H1 (cell line): ENCODE measurements at regions not wholly inside any gene's neighbourhood (a gene's known extent, or its start where the extent isn't known, plus 50 kb on each side); places are given as distances from the start of the nearest gene placed in this dataset.

Experiments used
- CBX5 ChIP-seq: fragments of 300-800, 300-1000 bp; sonication (generic); IDR thresholded peaks from 2 replicates; pipeline ENCODE4 v1.7.1; 2016; ENCODE audit warnings: antibody characterized with exemption, low read length, low read depth
- CREB1 ChIP-seq: IDR thresholded peaks from 2 replicates; pipeline ENCODE4 v1.6.1; 2012; ENCODE audit warnings: inconsistent platforms
- CTCF ChIP-seq, 3 experiments: IDR thresholded peaks; 1 replicate in 2 of 3; 2 replicates in 1 of 3; pipeline versions ENCODE4 v1.5.1 to v1.6.1; 2011; ENCODE audit warnings: low read length in 3 of 3, mild to moderate bottlenecking in 3 of 3, inconsistent platforms in 2 of 3, low read depth in 1 of 3, moderate library complexity in 1 of 3; ENCODE audit not compliant: insufficient read depth in 1 of 3; ENCODE audit errors: control extremely low read depth in 1 of 3
- EZH2 ChIP-seq: fragments of 200-600 bp; sonication (generic); IDR thresholded peaks from 2 replicates; pipeline ENCODE4 v1.7.1; 2012; ENCODE audit warnings: low read depth, mild to moderate bottlenecking, moderate library complexity, low read length, inconsistent platforms; ENCODE audit not compliant: severe bottlenecking
- HDAC2 ChIP-seq, 2 experiments: fragments of 300-600 bp in 1 of 2; sonication (generic) in 1 of 2; IDR thresholded peaks; 2 replicates each; pipeline ENCODE4 v1.6.1; 2011 to 2012; ENCODE audit warnings: low read depth in 2 of 2, low read length in 2 of 2, mild to moderate bottlenecking in 2 of 2, moderate library complexity in 2 of 2, borderline replicate concordance in 1 of 2, inconsistent platforms in 1 of 2
- KDM5A ChIP-seq: fragments of 200-600 bp; IDR thresholded peaks from 2 replicates; pipeline ENCODE4 v1.7.1; 2012; ENCODE audit warnings: mild to moderate bottlenecking, low read length, inconsistent platforms, mixed read lengths
- POLR2A ChIP-seq, 2 experiments: IDR thresholded peaks; 1 replicate in 1 of 2; 2 replicates in 1 of 2; pipeline ENCODE4 v1.6.1; 2011; ENCODE audit warnings: low read depth in 2 of 2, low read length in 2 of 2, mild to moderate bottlenecking in 2 of 2; ENCODE audit errors: control extremely low read depth in 1 of 2
- POLR2AphosphoS5 ChIP-seq: IDR thresholded peaks from 2 replicates; pipeline ENCODE4 v1.6.1; 2011; ENCODE audit warnings: low read depth, low read length
- ZNF274 ChIP-seq: IDR thresholded peaks from 2 replicates; pipeline ENCODE4 v1.7.0; 2012; ENCODE audit warnings: low read length, borderline replicate concordance; ENCODE audit errors: extremely low read depth
- TF ChIP-seq, protein P1 (sequence below): IDR thresholded peaks from 2 replicates; pipeline ENCODE4 v1.6.1; 2012; ENCODE audit warnings: inconsistent platforms
- TF ChIP-seq, protein P2 (sequence below): IDR thresholded peaks from 2 replicates; pipeline ENCODE4 v1.6.1; 2012; ENCODE audit warnings: low read length, inconsistent platforms

DNA sequence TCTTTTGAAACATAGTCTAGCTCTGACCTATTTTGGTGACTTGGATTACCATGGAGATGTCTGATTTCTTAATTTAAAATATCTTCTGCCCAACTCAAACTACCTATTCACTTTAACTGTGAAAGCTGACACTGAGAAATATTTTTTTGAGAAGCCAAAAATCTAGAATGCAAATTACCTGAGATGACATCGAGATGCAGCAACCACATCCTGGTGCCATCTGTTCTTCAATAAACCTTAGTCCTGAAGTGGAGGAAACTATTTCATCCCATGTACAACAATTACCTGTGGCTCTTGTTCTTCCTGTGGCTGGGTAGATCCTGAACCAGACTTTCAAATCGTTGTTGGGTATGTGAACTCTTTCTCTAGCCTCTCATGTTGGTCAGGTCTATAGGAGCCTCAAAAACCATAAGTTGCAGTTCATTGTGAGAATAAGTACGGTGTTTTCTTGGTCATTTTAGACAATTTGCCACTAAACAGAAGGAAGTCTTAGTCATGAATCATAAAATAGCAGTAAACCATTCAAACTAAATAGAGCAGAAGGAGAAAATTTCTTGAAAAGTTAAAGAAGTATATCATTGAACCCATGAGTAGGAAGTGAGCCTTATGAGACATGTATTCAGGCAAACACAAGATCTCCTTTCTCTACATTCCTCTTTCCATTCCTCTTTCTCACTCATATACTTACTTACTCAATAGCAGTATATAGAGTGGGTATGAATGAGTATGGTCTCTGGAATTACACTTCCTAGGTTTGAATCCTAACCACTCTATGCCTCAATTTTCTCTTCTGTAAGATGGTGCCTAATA, 176.0 kb downstream of the HMHB1 start:
- no peak for TF ChIP-seq HDAC2 (IDR thresholded peaks at IDR 0.05; ENCODE audit: borderline replicate concordance in 1 of 2, low read depth in 2 of 2, low read length in 2 of 2)
- TF ChIP-seq CBX5 = no peak
- TF ChIP-seq, protein P1, sequence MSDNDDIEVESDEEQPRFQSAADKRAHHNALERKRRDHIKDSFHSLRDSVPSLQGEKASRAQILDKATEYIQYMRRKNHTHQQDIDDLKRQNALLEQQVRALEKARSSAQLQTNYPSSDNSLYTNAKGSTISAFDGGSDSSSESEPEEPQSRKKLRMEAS = no peak
- no peak for TF ChIP-seq KDM5A
- no peak for TF ChIP-seq CTCF (IDR thresholded peaks at IDR 0.05; ENCODE audit: control extremely low read depth in 1 of 3, insufficient read depth in 1 of 3, low read depth in 1 of 3, low read length in 3 of 3)
- no peak for TF ChIP-seq POLR2A (IDR thresholded peaks at IDR 0.05; ENCODE audit: control extremely low read depth in 1 of 2, low read depth in 2 of 2, low read length in 2 of 2)
- TF ChIP-seq ZNF274 = no peak
- TF ChIP-seq EZH2 = no peak
- no peak for TF ChIP-seq POLR2AphosphoS5
- TF ChIP-seq CREB1 = no peak
- TF ChIP-seq, protein P2, sequence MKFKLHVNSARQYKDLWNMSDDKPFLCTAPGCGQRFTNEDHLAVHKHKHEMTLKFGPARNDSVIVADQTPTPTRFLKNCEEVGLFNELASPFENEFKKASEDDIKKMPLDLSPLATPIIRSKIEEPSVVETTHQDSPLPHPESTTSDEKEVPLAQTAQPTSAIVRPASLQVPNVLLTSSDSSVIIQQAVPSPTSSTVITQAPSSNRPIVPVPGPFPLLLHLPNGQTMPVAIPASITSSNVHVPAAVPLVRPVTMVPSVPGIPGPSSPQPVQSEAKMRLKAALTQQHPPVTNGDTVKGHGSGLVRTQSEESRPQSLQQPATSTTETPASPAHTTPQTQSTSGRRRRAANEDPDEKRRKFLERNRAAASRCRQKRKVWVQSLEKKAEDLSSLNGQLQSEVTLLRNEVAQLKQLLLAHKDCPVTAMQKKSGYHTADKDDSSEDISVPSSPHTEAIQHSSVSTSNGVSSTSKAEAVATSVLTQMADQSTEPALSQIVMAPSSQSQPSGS = no peak
